Cardiac muscle cell (in vitro differentiated cells and primary cell): ENCODE measurements at regions not wholly inside any gene's neighbourhood (a gene's known extent, or its start where the extent isn't known, plus 50 kb on each side); places are given as distances from the start of the nearest gene placed in this dataset.

ENCODE experiments used
- DNase-seq, 2 donors: peaks; one replicate each; pipeline versions ENCODE4 v3.0.0 to v3.0.0-alpha.2; 2010 to 2017; ENCODE audit warnings: low read depth in 1 of 2, low spot score in 1 of 2
- H3K27ac ChIP-seq: fragments of 200-600 bp; sonication (generic); 2 replicates; pipeline ENCODE4 v1.5.1; 2016
- H3K27me3 ChIP-seq: fragments of 200-600 bp; sonication (generic); 2 replicates; pipeline ENCODE4 v1.6.0; 2016; ENCODE audit warnings: control low read depth
- H3K36me3 ChIP-seq: fragments of 200-600 bp; sonication (generic); 2 replicates; pipeline ENCODE4 v1.5.1; 2016; ENCODE audit warnings: control low read depth
- H3K4me1 ChIP-seq: fragments of 200-600 bp; sonication (generic); 2 replicates; pipeline ENCODE4 v1.8.1; 2017; ENCODE audit warnings: low read depth, mild to moderate bottlenecking, mixed run types
- H3K4me3 ChIP-seq: fragments of 200-600 bp; sonication (generic); 2 replicates; pipeline ENCODE4 v1.5.1; 2016; ENCODE audit warnings: mild to moderate bottlenecking
- H3K9me3 ChIP-seq: fragments of 200-600 bp; sonication (generic); 2 replicates; pipeline ENCODE4 v1.5.1; 2017; ENCODE audit warnings: low read depth, mild to moderate bottlenecking, control low read depth
- TF ChIP-seq, protein P1 (sequence below): IDR thresholded peaks from 2 replicates; pipeline ENCODE4 v1.5.1; 2012; ENCODE audit warnings: low read depth, mild to moderate bottlenecking, low read length

DNA sequence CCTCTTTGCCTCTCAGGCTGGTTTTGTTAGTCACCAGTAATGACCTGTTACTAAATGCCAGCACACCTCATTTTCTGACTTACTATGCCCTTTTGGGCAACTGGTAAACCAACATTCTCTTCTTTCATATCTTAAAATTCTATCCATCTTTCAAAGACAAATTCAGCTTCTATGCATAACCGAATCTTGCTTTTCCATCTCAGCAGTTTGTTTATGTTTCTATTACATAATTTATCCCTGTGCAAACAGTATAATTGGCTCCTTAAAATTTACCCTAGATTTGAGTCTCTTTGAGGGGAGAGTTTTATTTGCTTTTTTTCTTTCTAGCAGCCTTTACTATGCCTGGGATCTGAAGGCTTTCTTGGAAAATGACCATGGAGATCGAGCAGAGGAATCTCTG is 58.5 kb upstream of the SIPA1L2 start:
- Histone ChIP-seq H3K4me1 (no peaks in the 10 kb centered on the region), H3K9me3 (no peaks in the 10 kb centered on the region), H3K36me3 (no peaks in the 10 kb centered on the region), H3K27me3 (no peaks in the 10 kb centered on the region), H3K27ac (no peak overlapping the region), H3K4me3 (no peak overlapping the region)
- DNase-seq = no peak
- TF ChIP-seq, protein P1, sequence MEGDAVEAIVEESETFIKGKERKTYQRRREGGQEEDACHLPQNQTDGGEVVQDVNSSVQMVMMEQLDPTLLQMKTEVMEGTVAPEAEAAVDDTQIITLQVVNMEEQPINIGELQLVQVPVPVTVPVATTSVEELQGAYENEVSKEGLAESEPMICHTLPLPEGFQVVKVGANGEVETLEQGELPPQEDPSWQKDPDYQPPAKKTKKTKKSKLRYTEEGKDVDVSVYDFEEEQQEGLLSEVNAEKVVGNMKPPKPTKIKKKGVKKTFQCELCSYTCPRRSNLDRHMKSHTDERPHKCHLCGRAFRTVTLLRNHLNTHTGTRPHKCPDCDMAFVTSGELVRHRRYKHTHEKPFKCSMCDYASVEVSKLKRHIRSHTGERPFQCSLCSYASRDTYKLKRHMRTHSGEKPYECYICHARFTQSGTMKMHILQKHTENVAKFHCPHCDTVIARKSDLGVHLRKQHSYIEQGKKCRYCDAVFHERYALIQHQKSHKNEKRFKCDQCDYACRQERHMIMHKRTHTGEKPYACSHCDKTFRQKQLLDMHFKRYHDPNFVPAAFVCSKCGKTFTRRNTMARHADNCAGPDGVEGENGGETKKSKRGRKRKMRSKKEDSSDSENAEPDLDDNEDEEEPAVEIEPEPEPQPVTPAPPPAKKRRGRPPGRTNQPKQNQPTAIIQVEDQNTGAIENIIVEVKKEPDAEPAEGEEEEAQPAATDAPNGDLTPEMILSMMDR = no peak

DNA sequence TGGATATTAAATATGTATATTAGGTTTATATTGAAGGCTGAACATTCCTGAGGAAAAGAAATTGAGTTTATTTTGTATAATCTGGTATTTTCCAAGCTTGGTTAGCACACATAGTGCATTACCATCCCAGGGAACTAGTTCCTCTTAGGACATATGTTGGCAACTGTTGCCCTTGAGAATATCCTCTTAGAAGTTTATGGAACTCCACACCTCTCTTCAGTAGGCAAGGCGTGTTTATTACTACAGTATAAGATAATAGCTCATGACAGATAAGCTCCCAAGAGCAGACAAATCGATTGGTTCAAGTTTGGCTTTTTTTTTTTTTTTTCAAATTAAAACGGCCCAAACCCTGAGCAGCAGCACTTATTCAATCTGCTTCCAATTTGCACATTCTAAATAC is 59.8 kb upstream of the SIPA1L2 start:
- no peak overlapping the region for H3K4me3 ChIP-seq
- TF ChIP-seq, protein P1 = no peak
- no peak for DNase-seq

DNA sequence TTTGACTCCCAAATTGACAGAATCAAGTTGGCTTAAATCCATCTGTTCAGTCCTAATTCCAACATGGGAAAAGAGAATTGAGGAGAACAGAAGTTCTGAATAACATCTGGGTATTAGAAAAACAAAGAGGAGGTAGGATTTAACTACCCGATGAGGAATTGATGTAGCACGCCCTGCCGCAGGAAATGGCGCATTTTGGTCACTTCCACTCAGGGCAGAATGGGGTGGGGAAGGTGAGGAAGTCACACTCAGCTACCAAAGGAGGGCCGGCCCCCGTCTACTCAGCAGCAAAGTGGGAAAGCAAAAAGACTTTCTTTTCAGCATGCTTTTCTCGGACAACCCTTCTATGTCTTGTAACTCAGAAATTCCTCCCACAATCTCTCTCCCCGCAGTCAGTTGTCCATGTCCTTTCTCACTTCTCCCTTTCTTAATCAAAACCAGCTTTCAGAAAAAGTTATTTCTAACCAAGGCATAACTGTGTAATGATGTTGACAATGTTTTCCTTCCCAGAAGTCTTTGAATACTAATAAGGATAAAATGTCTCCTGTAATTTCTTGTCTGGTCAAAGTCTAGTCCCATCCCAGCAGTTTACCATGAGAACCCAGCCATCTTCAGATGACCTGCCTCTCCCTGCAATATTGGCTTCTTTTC is 60.5 kb upstream of the SIPA1L2 start:
- TF ChIP-seq, protein P1 = no peak
- Histone ChIP-seq H3K4me1 (no peaks in the 10 kb centered on the region), H3K27ac (no peak overlapping the region), H3K27me3 (no peaks in the 10 kb centered on the region), H3K36me3 (no peaks in the 10 kb centered on the region), H3K9me3 (no peaks in the 10 kb centered on the region), H3K4me3 (no peak overlapping the region)
- DNase-seq = no peak

More for the DNA sequence above, 59.8 kb upstream of the SIPA1L2 start:
- no peaks in the 10 kb centered on the region for H3K27me3 ChIP-seq
- no peaks in the 10 kb centered on the region for H3K9me3 ChIP-seq
- H3K4me1 ChIP-seq = no peaks in the 10 kb centered on the region
- H3K27ac ChIP-seq = no peak overlapping the region
- H3K36me3 ChIP-seq = no peaks in the 10 kb centered on the region

DNA sequence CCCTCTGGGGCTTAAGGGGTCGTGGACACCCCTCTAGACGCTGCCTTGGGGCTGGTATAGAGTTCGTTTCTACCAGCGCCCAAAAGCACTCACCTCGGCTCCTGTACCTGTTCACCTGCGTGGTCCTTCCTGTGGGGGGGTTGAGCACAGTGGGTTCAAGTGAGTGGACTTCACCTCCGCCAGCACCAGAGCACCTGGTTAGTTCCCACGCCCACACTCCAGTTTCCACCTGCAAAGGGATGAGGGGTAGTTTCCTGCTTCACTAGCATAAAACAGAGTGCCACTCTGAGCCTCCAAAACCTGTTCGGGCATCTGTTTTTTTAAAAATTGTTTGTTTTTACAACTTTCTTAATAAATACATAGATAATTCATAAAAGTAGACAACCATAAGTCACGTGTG is 64.5 kb upstream of the SIPA1L2 start:
- no peak overlapping the region for H3K4me3 ChIP-seq
- TF ChIP-seq, protein P1 = no peak
- no peaks in the 10 kb centered on the region for H3K4me1 ChIP-seq
- no peak for DNase-seq
- H3K27me3 ChIP-seq = no peaks in the 10 kb centered on the region
- no peaks in the 10 kb centered on the region for H3K36me3 ChIP-seq
- H3K27ac ChIP-seq = no peak overlapping the region
- H3K9me3 ChIP-seq = no peaks in the 10 kb centered on the region

DNA sequence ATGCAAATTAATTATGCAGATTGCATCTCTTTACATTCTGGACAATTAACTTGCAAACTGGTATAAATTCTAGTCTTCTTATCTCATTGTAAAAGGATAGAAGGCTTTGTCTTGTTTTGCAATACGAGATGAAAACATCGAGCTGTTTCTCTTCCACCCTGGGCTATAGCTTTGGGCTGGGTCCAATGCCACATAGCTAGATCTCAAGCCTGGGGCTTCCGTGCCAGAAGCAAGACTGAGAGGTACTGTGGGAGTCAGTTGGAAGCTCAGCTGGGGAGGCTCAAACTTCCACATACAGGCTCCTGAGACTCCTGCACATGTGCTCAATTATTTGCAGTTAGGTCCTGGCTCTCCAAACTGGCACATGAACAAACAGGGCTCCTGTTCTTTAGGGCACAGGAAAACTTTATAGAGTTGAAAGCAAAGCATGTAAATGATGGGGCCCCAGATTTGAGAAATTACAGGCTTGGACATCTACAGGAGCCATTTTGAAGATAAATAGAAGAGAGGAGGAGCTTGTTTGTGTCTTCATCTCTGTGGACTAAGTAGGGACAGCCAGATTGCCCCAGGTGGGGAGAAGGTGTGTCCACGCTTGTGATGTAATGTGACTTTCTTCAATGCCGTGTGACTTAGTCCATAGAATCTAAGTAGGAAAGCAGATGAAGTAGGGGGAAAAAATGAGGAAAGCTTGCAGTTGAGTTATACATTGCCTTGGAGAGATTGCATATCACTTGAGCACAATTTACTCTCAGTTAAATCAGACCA is 65.9 kb upstream of the SIPA1L2 start:
- Histone ChIP-seq H3K36me3 (no peaks in the 10 kb centered on the region), H3K27me3 (no peaks in the 10 kb centered on the region), H3K9me3 (no peaks in the 10 kb centered on the region), H3K4me3 (no peak overlapping the region), H3K27ac (no peak overlapping the region), H3K4me1 (no peaks in the 10 kb centered on the region)
- TF ChIP-seq, protein P1 = no peak
- DNase-seq = peak in 1 of 2 donors; percentile 66
